Amygdala (tissue), 56 donors: ENCODE measurements at regions not wholly inside any gene's neighbourhood (a gene's known extent, or its start where the extent isn't known, plus 50 kb on each side); places are given as distances from the start of the nearest gene placed in this dataset.
A peak's percentile ranks its signal among the peaks of the same experiment; 100 is the strongest.
"Not testable (repeated sequence)": the region's sequence is repeated elsewhere in the genome, so short reads cannot be mapped to it uniquely, and the experiment has no call there.

Experiments used
- DNase-seq, 56 donors: peaks; one replicate each; lab custom pipeline; 2025; lab: John Stamatoyannopoulos, UW

DNA sequence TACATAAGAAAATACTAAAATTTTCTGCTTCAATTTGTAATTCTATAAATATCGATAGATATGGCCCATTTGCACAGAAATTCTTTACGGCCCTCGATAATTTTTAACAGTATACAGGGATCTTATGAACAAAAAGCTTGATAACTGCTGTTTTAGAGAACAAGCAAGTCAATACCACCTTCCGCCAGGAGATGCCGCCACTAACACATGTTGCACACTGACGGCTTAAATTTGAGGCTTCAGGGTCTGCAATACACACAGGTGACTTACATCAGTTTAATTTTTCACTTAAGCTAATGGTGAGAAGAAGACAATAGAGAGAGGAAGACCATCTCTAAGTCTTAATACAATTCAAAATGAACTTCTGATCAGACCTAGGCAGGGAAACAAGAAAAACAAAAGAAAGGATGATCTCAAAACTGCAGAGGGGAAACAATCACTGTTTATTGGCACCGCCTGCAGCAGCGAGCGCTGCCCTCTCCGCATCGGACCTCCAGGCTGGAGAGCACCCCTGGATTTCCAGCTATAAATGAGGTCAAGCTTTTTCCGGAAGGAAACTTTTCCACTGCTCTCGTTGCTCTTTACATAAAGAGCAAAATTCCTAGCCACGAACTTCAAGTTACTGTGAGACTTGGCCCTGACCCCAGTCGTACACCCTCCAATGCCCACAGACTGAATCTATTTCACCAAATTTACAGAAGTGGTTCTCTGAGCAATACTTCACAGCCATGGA, 53.9 kb downstream of the OTOR start:
- DNase-seq = peak in 42 of 56 donors; percentile 1 to 88 (median 23)

DNA sequence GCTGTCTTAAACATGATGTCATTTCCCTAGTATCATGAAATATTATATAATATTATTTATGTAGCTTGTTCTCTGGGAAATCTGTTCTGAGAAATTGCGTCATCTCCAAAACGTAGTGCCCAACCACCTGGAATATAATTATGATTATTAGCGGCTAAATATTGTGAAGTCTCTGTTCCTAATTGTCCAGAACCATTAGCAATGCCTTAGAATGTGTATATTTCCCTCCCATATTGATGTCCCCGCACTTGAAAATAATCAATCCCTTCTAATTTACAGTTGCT, 54.4 kb downstream of the OTOR start:
- no peak for DNase-seq

DNA sequence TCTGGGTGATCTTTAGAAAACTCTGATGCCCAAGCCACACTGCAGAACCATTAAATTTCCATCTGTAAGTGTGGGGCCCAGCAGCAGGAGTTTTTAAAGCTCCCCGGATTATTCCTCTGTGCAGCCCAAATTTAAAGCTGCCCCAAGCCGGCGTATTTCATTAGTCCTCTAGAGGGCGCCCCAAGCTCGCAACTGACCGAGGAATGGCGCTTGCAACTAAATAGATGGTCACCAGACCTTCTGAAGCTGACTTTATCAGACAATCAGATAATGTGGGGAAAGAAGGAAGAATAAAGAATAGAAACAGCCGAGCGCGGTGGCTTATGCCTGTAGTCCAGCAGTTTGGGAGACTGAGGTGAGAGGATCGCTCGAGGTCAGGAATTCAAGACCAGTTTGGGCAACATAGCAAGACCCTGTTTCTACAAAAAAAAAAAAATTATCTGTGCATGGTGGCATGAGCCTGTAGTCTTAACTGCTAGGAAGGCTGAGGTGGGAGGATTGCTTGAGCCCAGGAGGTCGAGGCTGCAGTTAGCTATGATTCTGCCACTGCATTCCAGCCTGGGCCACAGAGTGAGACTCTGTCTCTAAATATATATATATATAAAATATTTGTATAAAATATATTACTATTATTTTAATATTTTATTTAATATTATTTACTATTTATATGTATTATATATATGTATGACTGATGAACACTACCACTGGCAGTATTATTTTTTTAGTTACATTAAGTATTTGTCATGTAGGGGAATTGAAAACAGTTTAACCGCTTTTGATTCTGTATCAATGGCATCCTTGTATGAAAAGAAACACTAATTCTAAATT, 56.0 kb downstream of the OTOR start:
- peak in 44 of 56 donors; percentile 2 to 84 (median 30) for DNase-seq

DNA sequence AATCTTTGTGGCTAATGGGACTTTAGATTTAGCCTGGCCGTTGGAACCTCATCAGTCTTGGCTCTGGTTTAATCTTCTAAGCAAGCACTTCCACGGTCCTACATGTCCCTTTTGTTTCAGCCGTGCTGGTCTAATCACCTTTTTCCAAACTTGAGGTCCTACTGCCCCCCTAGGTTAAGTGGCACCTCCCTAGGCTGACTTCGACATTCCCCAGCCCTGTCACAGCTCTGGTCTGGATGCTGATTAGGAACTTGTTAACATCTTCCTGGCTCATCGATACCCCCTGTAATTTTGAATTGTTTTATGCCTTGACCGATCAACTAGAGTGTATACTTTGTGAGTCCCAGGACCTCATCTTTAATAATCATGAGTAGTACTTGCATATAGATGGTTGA, 56.6 kb downstream of the OTOR start:
- no peak for DNase-seq

DNA sequence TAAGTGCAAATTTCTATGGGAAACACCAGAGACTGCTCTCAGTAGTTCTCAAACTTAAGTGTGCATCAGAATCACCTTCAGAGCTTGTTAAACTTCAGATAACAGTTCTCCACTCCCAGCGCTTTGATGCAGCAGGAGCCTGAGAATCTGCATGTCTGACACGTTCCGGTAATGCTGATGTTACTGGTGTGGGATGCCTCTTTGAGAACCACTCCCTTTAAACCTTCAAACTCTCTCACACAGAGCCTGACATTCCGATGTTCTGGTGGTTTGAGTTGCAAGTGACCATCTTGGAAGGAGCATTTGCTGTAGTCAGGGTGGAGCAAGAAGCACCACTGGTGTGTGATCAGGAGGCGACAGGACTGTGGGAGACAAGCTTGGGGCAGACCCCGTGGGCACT, 57.9 kb downstream of the OTOR start:
- DNase-seq = no peak

DNA sequence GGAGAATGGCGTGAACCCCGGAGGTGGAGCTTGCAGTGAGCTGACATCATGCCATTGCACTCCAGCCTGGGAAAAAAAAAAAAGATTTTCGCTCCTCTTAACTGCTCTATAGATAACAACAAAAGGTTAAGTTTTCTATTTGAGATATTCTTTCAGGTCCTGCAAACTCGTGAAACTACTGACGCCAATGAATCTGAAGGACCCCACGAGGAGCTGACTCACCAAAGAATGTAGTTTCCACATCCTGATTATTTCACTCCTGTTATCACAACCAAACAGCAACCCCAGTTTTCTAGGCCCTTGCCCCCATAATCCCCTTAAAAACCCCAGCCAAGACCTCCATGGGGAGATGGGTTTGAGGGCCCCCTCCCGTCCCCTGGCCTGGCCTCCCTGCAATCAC, 58.7 kb downstream of the OTOR start:
- no peak for DNase-seq

DNA sequence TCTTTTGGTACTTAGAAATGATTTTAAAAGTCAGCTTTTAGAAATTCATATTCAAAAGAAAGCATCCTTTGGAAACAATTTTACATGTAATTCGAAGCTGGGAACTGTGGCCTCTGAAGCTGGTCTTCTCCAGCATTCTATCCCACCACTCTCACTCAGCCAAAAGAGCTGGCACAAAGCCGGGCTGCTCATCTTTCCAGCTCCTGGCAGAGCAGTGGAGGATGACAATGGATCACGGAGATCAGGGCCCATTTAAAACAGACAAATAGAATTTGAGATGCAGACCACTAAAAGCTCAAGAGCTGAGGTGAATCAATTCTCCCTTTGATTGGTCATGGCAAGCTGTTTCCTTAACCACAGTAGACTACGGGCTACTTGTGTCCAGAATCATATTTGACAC, 60.6 kb downstream of the OTOR start:
- no peak for DNase-seq

DNA sequence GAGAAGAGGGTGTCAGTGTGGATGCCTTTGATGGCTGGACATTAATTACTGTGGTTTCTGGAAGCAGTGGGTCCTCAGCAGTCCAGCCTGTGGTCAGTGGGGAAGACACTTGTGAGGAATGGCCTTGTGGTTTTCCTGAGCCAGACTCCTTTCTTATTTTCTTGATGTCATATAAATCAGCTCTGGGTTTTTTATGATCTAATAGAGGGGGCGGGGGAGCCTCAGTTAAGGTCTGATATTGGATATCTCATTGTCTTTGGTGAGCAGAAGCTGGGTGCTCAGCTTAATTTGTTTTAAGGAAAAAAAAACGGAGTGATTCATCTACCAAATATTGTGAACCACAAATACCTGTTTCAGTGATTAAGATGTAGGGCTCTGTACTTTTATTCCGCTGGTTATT, 62.1 kb downstream of the OTOR start:
- no peak for DNase-seq

DNA sequence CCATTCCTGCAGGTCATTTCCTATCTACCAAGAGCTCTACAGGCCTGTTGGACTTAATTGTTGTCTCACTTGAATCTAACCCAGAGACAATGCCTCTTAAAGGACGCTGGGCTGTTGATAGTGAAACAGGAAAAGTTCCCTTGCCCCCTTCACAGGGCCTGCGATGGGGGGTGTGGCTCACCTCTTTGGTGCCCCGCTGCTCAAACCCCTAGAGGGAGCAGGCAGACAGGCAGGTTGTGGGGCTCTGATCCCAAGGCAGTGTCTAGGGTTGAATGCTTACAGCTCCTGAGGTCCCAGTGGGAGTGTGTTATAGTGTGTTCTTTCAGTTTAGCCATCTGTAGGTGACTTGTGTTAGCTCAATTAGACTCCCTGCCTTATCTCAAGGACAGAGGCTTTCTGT, 68.0 kb downstream of the OTOR start:
- no peak for DNase-seq

DNA sequence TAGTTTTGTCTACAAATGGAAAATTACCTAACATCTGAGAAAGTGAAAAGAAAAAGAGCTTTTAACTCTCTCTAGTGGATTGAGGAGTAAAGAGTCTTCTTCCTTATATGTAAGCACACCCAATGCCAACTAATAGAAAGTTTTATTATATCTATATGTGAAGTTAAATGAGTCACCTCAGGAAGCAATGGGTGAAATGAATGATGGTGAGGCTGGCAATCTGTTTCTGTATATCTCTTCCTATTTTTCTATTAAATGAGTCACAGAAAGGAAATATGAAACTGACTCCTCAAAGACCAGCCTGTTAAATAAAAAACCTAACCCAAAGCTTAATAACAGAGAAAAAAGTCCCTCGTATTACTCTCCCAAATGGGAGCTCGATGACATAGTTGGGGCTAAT, 71.3 kb downstream of the OTOR start:
- no peak for DNase-seq

DNA sequence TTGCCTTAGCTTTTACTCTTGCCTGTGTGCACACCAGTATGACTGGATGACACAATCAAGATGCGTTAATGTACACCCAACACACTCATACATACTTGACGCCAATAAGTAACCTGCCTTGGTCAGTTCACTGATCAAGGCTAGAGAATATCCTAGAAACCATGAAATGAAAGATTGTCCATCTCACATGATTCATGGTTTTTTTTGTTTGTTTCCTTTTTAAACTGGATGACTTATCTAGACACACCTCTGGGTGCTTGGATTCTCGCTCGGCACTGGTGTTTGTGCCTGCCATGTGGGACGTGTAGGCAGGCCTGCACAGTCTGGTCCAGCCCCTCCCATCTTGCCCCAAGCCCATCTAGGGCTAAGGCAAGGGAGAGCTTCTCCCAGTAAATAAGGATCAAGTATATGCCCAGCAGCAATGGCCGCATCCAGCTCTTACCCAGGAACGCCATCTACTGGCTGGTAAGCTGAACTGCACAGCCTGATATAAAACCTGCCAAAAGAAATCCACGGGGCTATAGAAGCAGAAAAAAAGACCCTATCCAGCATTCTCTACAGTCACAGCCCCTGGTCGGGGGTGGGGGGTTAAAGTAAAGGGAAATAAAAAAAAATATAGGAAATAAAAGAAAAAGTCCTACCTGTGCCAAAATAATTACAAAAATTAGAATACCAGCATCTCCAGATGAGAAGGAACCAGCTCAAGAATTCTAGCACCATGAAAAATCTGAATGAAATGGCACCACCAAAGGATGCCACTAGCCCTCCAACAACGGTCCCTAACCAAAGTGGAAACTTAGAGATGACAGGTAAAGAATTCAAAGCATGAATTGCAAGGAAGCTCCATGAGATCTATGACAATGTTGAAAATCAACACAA, 73.3 kb downstream of the OTOR start:
- peak in 1 of 56 donors; percentile 6 for DNase-seq

DNA sequence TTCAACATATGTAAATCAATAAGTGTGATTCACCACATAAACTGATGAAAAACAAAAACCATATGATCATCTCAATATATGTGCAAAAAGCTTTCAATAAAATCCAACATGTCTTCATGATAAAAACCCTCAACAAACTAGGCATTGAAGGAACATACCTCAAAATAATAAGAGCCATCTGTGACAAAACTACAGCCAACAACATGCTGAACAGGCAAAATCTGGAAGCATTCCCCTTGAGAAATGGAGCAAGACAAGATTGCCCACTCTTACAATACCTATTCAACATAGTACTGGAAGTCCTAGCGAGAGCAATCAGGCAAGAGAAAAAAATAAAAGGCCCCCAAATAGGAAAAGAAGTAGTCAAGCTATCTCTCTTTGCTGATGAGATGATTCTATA, 76.5 kb downstream of the OTOR start:
- no peak for DNase-seq

DNA sequence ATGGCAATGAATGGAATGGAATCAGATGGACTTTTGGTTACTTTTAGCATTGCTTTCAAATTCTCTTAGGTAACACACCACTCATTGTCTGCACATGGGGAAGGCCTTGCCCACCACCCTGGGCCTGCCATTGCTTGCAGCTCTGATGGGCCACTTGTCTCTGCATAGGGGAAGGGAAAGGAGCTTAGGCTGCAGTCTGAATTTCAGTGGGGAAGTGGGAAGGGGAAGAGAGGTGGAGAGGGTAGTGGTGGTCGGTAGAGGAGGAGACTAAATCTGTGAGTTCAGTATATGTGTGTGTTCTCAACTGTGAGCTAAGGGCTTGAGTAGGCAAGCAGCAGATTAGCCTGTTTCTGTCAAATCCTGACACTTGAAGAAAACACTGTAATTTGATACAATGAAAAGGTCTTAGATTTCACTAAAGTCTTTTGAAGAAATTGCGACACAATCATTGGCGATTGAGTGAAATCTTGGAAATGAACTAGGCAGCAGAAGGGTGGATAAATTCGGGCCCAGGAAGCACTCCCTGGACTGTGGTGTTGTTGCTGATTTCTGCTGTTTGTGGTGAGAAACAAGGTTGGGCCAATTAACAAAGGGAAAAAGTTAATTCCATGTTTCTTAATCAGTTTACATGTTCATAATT, 80.6 kb downstream of the OTOR start:
- no peak for DNase-seq

DNA sequence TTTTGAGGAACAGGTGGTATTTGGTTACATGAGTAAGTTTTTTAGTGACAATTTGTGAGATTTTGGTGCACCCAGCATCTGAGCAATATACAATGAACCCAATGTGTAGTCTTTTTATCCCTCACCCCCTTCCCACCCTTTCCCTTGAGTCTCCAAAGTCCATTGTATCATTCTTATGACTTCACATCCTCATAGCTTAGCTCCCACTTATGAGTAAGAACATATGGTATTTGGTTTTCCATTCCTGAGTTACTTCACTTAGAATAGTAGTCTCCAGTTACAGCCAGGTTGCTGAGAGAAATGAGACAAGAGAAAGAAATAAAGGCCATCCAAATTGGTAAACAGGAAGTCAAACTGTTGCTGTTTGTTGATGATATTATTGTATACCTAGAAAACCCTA, 87.5 kb downstream of the OTOR start:
- DNase-seq = not testable (repeated sequence)

DNA sequence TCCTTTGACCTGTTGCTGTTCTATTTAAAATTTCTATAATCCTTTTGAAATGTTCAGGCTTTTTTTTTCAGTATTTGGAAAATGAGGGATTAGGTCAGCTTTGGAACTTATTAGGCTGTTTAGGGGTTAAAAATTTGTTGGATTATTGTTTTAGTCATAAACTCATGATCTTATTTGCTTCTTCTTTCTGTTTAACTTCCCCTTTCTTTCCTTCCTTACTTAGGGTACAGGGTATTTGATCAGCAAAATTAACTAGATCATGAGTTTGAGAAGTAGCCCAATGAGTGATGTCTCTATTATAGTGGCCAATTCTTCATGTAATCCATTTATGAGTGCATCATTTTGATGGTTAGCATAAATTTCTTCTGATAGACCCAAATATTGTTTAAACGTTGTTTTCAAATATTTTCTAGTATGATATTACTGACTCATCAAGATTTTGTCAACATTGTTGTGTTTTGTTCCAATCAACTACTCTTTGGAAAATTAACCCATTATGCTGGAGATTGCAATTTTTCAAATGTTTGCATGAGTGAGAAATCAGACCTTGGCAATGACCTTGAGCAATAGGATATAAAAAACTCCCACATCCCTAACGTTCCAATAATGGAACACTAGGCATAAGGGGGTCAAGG, 94.4 kb downstream of the OTOR start:
- no peak for DNase-seq

DNA sequence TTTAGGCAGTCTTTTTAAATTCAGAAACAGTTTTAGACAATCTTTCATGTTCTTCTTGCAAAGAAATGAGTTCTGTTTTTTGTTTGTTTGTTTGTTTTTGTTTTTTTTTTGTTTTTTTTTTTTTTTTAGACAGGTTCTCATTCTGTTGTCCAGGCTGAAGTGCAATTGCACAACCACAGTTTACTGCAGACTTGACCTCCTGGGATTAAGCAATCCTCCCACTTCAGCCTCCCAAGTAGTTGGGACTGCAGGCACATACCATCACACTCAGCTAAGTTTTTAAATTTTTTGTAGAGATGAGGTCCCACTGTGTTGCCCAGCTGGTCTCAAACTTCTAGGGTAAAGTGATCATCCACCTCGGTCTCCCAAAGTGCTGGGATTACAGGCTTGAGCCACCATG, 96.2 kb downstream of the OTOR start:
- no peak for DNase-seq

DNA sequence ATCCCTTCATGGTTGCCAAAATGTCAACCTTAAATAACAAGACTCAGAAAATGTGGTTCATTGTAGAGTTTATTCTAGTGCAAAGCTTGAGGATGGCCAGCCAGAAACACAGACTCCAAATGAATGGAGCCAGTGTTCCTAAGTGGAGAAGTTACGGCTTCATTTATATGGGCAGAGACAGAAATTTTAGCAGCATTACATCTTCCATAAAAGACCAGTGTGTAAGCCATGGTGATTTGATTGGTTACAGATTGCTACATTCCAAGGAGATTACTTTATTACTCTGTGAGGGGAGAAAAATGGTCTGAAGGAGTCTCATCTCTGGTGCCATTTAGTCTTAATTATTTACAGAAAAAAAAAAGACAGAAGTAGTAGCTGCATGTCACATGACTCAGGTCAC, 97.8 kb downstream of the OTOR start:
- DNase-seq = no peak

DNA sequence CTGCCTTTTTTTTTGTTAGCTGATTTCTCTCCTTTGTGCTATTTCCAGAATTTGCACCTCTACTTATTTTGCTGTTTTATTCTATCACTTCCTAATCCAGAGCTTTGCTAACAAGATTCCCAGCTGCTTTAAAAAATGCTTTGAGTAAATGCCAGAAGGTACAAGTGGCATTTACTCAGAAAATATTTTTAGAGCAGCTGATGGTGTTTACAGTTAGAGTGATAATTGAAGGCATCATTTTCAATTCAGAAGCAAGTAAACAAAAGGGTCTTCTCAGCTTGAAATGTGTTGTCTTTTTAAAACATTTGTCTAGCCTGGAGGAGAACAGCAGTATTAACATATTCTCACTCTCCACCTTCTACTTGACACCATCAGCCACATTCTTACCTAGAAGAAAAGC, 99.9 kb downstream of the OTOR start:
- DNase-seq = no peak

DNA sequence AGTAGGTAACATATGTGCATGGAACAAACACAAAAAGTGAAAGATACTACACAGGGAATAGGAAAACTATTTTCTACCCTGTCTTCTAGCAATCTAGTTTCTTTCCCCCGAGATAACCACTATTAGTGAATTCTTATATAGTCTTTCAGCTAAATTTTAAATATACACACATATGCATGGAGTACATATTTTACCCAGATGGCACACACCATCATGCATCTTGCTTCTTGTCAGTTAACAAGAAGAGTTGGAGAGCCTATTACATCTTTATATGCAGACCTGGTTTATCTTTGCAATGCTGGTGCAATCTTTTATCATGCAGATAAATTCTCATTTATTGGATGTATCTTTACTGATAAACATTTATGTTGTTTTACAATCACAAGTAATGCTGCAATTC, 100.4 kb downstream of the OTOR start:
- DNase-seq = no peak

DNA sequence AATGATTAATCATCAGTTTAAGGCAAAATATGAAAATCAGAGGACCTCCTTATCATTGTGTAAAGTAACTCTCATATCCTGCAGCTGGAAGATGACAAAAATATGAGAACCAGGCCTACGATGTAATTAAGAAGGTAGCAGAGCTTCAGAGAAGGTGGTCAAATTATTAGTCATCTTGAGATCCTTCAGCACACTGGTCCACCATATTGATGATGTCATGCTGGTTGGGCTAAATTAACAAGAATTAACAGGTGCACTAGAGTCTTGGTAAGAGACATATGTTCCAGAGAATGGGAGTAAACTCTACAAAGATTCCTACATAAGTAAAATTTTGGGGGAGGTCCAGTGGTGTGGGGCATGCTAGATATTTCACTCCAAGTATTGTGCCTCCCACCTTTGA, 112.8 kb downstream of the OTOR start:
- DNase-seq = no peak
